Mesothelial cell of epicardium (in vitro differentiated cells): ENCODE measurements at regions not wholly inside any gene's neighbourhood (a gene's known extent, or its start where the extent isn't known, plus 50 kb on each side); places are given as distances from the start of the nearest gene placed in this dataset.
"Not testable (repeated sequence)": the region's sequence is repeated elsewhere in the genome, so short reads cannot be mapped to it uniquely, and the experiment has no call there.

Source experiments
- DNase-seq, 2 experiments: peaks; one replicate each; pipeline ENCODE4 v3.0.0; 2021; ENCODE audit warnings: low spot score in 2 of 2; ENCODE audit not compliant: unreplicated experiment in 2 of 2
- H3K27ac Mint-ChIP-seq: 2 replicates; pipeline ENCODE4 v1.8.0; 2021; ENCODE audit warnings: mixed read lengths
- H3K27me3 Mint-ChIP-seq: 2 replicates; pipeline ENCODE4 v1.8.0; 2021; ENCODE audit warnings: low read depth, mixed read lengths
- H3K36me3 Mint-ChIP-seq: 2 replicates; pipeline ENCODE4 v1.8.0; 2021; ENCODE audit warnings: mixed read lengths
- H3K4me1 Mint-ChIP-seq: 2 replicates; pipeline ENCODE4 v1.8.0; 2021; ENCODE audit warnings: mixed read lengths
- H3K4me3 Mint-ChIP-seq: 2 replicates; pipeline ENCODE4 v1.8.0; 2021; ENCODE audit warnings: mild to moderate bottlenecking, moderate library complexity, mixed read lengths
- H3K9me3 Mint-ChIP-seq: 2 replicates; pipeline ENCODE4 v1.8.0; 2021; ENCODE audit warnings: mixed read lengths
- TF ChIP-seq, protein P1 (sequence below): fragments of 200-600 bp; sonication (generic); IDR thresholded peaks from one replicate; pipeline ENCODE4 v1.5.0; 2021; ENCODE audit warnings: antibody characterized with exemption; ENCODE audit not compliant: unreplicated experiment

DNA sequence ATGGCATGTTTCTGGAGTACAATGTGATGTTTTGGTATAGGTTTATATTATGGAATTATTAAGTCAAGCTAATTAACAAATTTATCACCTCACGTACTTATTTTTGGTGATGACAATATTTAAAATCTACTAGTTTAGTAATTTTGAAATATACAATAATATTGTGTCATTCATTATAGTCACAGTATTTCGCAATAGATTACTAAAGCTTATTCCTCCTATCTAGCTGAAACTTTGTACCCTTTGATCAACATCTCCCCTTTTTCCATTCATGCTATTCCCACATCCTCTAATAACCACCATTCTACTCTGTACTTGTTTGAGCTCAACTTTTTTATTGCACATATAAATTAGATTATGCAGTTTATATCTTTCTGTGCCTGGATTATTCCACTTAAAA, 164.8 kb upstream of the SPANXN4 start:
- H3K36me3 Mint-ChIP-seq, result no peaks in the 10 kb centered on the region
- H3K4me1 Mint-ChIP-seq, result no peaks in the 10 kb centered on the region
- DNase-seq, result no peak
- H3K27ac Mint-ChIP-seq, result no peak overlapping the region
- TF ChIP-seq, protein P1, sequence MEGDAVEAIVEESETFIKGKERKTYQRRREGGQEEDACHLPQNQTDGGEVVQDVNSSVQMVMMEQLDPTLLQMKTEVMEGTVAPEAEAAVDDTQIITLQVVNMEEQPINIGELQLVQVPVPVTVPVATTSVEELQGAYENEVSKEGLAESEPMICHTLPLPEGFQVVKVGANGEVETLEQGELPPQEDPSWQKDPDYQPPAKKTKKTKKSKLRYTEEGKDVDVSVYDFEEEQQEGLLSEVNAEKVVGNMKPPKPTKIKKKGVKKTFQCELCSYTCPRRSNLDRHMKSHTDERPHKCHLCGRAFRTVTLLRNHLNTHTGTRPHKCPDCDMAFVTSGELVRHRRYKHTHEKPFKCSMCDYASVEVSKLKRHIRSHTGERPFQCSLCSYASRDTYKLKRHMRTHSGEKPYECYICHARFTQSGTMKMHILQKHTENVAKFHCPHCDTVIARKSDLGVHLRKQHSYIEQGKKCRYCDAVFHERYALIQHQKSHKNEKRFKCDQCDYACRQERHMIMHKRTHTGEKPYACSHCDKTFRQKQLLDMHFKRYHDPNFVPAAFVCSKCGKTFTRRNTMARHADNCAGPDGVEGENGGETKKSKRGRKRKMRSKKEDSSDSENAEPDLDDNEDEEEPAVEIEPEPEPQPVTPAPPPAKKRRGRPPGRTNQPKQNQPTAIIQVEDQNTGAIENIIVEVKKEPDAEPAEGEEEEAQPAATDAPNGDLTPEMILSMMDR, result no peak
- H3K27me3 Mint-ChIP-seq, result no peaks in the 10 kb centered on the region
- no peak overlapping the region for H3K4me3 Mint-ChIP-seq
- peaks cover 38% of the 10 kb centered on the region for H3K9me3 Mint-ChIP-seq

DNA sequence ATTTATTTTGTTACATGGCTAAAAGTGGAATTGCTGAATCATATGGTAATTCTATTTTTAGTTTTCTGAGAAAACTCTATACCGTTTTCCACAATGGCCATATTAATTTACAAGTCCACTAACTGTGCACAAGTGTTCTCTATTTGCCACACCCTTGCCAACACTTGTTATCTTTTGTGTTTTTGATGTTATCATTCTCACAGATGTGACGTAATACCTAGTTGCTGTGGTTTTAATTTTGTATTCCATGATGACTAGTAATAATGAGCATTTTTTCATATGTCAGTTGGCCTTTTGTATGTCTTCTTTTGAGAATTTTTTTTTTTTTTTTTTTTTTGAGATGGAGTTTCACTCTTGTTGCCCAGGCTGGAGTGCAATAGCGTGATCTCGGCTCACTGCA, 164.2 kb upstream of the SPANXN4 start:
- Mint-ChIP-seq H3K9me3 (peaks cover 35% of the 10 kb centered on the region), H3K4me3 (no peak overlapping the region), H3K4me1 (no peaks in the 10 kb centered on the region), H3K27me3 (no peaks in the 10 kb centered on the region), H3K27ac (no peak overlapping the region), H3K36me3 (no peaks in the 10 kb centered on the region)
- TF ChIP-seq, protein P1, result no peak
- no peak for DNase-seq

DNA sequence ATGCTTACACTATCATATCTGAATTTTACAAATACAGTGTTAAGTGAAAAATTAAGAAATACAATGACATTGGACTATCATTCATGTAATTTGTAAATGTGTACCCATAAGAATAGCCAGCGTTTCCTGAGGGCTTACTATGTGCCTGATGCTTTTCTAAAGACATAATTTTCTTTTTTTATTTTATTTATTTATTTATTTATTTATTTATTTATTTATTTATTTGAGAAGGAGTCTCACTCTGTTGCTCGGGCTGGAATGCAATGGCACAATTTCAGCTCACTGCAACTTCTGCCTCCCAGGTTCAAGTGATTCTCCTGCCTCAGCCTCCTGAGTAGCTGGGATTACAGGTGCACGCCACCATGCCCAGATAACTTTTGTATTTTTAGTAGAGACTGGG, 159.5 kb upstream of the SPANXN4 start:
- peaks cover 43% of the 10 kb centered on the region for H3K9me3 Mint-ChIP-seq
- H3K4me1 Mint-ChIP-seq, result not testable (repeated sequence)

DNA sequence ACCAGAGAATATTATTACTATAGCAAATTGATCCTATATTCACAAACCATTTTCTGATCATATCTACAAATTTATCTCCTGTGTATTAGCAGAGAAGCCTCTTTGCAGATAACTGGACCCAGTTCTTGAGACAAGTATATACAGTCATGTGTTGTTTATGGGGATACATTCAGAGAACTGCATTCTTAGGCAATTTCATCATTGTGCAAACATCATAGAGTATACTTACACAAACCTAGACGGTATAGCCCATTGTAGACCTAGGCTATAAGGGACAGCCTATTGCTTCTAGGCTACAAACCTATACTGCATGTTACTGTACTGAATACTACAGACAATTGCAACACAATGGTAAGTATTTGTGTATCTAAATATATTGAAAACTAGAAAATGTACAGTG, 152.5 kb upstream of the SPANXN4 start:
- H3K27ac Mint-ChIP-seq, result no peak overlapping the region
- no peak for DNase-seq
- no peak overlapping the region for H3K4me3 Mint-ChIP-seq
- peaks cover 2% of the 10 kb centered on the region for H3K36me3 Mint-ChIP-seq
- peaks cover 32% of the 10 kb centered on the region for H3K9me3 Mint-ChIP-seq
- TF ChIP-seq, protein P1, result no peak
- no peaks in the 10 kb centered on the region for H3K4me1 Mint-ChIP-seq
- H3K27me3 Mint-ChIP-seq, result no peaks in the 10 kb centered on the region

More for the DNA sequence above, 159.5 kb upstream of the SPANXN4 start:
- H3K36me3 Mint-ChIP-seq, H3K4me3 Mint-ChIP-seq, H3K27ac Mint-ChIP-seq, H3K27me3 Mint-ChIP-seq, DNase-seq: not testable (repeated sequence)

DNA sequence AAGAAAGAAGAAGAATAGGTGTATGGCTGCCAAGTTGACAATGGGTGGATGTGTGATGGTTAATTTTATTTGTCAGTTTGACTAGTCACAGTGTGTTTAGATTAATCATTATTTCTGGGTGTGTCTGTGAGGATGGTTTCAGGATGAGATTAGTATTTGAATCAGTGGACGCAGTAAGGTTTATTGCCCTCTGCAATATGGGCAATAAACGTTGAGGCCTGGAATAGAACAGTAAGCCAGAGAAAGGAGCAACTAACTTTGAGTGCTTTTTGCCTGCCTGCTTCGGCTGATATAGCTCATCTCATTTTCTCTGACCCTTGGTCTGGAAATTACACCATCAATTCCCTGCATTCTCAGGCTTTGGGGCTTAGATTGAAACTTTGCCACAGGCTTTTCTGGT, 140.8 kb upstream of the SPANXN4 start:
- H3K27me3 Mint-ChIP-seq, result no peaks in the 10 kb centered on the region
- H3K4me3 Mint-ChIP-seq, result no peak overlapping the region
- no peak overlapping the region for H3K27ac Mint-ChIP-seq
- no peaks in the 10 kb centered on the region for H3K36me3 Mint-ChIP-seq
- no peaks in the 10 kb centered on the region for H3K4me1 Mint-ChIP-seq
- no peak for DNase-seq
- TF ChIP-seq, protein P1, result no peak
- peaks cover 46% of the 10 kb centered on the region for H3K9me3 Mint-ChIP-seq

DNA sequence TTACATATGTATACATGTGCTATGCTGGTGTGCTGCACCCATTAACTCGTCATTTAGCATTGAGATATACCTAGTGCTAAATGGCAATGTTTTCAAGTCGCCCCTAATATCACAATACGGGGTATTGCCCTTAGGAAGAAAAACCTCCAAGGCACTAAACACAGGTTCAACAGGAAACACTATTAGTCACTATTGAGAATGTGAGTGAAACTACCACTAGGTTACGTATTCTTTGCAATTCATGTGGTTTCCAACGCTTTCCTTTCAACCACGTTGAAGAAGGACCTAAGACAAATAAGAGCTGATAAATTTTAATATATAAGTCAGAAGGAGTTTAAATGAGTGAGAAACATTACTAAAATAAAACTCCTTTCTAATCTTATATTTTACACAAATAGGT, 134.7 kb upstream of the SPANXN4 start:
- H3K4me3 Mint-ChIP-seq, result no peak overlapping the region
- no peaks in the 10 kb centered on the region for H3K36me3 Mint-ChIP-seq
- DNase-seq, result no peak
- TF ChIP-seq, protein P1, result no peak
- no peaks in the 10 kb centered on the region for H3K27me3 Mint-ChIP-seq
- H3K4me1 Mint-ChIP-seq, result no peaks in the 10 kb centered on the region
- H3K27ac Mint-ChIP-seq, result no peak overlapping the region
- peaks cover 30% of the 10 kb centered on the region for H3K9me3 Mint-ChIP-seq
